CD4-positive, alpha-beta T cell treated with Interleukin-1 beta for 1 hour (primary cell): ENCODE measurements at regions not wholly inside any gene's neighbourhood (a gene's known extent, or its start where the extent isn't known, plus 50 kb on each side); places are given as distances from the start of the nearest gene placed in this dataset.
"Not testable (repeated sequence)": the region's sequence is repeated elsewhere in the genome, so short reads cannot be mapped to it uniquely, and the experiment has no call there.

ENCODE experiments used
- DNase-seq, 2 donors: peaks; one replicate each; pipeline ENCODE4 v3.0.0-alpha.2; 2020 to 2022

DNA sequence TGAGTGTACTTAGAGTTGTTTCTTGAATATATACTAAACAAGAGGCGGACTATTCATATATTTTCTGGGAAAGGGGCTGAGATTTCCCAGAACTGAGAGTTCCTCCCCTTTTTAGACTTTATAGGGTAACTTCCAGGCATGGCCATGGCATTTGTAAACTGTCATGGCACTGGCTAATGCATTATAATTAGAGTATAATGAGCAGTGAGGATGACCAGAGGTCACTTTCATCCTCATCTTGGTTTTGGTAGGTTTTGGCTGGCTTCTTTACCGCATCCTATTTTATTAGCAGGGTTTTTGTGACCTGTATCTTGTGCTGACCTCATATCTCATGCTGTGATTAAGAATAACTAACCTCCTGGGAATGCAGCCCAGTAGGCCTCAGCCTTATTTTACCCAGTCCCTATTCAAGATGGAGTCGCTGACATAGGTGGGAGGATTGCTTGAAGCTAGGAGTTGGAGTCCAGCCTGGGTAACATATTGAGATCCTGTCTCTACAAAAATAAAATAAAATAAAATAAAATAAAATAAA lies 91.4 kb downstream of the MOBP start:
- no peak for DNase-seq

DNA sequence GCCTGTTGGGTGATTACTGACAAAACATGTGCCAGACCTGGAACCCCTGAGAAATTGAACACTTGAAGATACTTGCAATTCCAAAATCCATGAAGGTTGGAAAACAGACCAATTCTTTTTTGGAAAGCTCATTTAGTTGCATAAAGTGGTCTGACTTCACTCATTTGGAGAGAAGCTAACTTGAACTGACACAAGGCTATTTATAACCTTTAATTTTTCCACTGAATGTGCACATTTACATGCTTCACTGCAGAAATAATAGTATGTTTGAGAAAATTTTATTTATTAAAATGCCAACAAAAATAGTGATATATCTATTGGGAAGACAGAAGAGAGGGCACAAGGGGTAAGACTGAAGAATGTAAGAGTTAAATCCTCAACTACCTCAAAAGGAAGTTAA lies 92.1 kb downstream of the MOBP start:
- no peak for DNase-seq

DNA sequence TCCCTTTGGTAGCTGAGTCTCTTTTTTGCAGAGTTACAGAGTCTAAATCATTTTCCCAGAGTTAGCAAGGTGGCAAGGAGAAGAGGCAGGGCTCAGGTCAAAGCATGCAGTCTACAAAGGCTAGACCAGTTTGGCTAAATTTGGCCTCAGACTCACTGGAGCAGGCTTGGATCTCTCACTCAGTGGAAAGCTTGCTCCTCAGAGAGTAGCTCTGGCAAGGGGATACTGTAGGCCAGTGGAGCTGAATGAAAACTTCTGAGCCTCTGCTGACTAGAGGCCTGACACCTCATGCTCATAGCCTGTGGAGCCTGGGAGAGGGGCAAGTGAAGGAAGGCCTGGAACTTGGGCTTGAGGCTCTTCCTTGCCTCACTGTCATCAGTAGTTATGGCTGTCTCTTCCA lies 101.0 kb downstream of the MOBP start:
- DNase-seq = no peak

DNA sequence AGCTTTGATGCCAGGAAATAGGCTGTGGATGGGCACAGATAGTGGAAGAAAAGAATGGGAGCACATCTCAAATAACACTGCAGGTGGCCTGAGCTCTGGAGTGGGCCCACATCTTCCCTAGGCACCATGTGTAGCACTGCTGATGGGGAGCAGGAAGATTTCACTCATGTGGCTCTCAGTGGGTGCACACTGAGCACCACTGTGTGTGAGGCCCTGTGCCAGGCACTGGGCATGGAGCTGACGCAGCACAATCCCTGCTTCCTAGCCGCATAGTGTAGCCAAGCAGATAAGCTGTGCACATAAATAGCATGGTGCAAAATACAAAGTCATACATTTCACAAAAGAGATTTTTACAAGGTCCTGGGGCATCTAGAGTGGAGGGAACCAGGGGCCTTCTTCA lies 101.6 kb downstream of the MOBP start:
- no peak for DNase-seq

DNA sequence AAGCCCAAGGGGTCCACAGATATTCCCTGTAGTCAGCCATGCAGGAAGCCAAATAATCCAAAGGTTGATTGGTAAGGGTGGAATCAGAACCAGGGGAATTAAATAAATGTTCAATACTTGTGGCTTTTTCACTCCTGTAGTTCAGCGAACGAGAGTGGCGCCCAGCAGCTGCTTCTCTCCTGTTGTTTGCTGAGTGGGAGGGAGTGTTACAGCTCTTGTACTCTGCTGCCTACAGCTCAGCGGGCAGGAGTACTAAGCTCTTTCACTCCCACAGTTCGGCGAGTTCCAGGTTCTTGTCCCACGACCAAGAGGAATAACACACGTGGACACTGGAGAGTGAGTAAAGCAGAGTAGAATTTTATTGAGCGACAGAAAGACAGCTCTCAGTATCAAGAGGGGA lies 105.9 kb downstream of the MOBP start:
- no peak for DNase-seq

DNA sequence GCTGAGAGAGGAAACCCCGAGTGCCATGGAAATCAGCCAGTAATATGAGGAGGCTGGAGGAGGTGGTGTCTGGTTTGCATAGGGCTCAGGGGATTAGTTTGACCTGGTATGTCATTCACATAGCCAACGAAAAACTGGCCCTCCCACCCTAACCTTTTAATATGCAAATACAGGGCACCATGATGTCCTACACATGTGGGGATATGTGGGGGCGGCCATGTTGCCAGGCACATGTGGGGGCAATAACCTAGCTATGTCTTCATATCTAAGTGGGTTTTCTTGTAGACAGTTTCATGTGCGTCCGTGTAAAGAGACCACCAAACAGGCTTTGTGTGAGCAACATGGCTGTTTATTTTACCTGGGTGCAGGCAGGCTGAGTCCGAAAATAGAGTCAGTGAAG lies 110.1 kb downstream of the MOBP start:
- DNase-seq = no peak

DNA sequence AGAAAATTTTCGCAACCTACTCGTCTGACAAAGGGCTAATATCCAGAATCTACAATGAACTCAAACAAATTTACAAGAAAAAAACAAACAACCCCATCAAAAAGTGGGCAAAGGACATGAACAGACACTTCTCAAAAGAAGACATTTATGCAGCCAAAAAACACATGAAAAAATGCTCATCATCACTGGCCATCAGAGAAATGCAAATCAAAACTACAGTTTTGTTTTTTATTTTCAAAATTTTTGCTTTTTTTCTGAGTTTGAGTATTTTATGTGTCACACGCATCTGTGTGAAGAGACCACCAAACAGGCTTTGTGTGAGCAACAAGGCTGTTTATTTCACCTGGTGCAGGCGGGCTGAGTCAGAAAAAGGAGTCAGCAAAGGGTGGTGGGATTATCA lies 118.7 kb downstream of the MOBP start:
- DNase-seq = not testable (repeated sequence)

DNA sequence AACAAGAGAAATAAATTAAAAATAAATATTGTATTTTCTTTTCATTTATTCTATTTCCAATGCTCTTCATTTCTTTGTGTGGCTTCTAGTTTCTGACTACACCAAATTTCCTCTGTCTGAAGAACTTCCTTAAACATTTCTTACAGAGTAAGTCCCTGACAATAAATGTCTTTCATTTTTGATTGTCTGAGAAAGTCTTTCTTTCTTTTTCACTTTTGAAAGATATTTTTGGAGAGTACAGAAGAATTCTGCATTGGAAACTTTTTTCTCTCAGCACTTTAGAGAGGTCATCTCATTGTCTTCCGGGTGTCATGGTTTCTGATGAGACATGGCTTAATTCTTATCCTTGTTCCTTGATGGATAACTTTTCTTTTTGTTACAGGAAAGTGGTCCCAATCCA lies 119.6 kb downstream of the MOBP start:
- no peak for DNase-seq

DNA sequence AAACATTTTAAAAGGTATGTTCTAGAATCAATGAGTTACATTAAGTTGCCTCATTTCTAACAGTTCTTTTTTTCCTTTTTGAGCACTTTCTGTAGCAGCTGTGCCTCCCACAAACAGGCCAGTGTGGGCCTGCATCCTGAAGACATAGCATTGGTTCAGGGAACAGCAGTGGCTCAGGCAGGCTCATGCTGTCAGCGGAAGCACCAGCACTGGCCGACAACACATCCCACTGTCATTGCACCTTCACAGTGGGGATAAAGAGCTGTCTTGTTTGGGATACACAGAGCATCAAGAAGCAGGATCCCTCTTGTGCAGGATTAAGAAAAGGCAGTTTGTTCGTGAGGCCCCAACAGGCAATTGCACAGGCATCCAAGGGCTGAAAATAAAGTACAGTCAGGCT lies 123.3 kb downstream of the MOBP start:
- DNase-seq = no peak

DNA sequence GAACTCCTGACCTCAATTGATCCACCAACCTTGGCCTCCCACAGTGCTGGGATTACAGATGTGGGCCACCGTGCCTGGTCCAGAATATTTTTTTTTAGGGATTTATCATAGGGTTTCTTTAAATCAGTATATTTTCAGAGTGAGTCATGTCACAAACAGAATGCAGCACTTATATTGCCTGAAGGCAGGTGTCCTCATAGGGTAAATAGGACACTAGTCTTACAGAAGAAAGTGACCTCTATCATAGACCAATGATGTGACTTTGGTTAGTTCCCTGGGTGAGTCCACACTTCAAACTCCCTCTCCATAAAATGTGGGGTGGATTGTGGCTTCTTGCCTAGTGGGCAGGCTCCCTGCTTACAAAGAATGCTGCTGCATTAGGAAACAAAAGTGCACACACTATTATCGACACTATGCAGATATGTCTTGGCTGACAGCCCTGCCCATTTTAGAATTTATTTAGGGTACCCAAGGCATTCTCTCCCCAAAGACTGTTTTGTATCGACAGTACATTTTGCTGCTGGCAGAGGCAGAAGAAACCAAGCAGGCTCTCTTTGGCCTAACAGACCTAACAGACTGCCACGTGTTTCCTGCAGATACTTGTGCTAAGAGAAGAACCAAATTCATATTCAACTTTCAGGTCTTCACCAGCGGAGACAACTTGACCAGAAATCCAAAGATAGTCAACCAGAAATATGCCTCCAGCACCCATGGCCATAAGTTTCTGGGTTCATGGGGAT lies 125.0 kb downstream of the MOBP start:
- no peak for DNase-seq

DNA sequence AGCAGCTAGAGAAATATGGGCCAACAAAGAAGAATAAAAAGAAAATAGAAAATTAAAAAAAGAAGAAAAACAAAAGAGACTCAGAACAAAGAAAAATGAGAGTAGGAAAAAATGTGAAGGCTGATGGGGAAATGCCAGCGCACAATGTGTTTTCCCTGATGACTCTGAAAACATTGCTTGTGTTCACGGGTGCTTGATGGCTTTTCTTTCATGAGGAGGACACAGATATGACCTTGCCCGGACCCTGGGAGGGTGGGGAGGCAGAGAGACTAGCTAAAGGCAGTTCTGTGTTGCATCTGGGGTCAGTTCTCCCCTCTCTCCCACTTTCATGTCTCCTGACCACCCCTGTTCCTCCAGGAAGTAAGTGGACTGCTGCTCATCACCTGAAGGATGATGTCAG lies 125.9 kb downstream of the MOBP start:
- DNase-seq = no peak

DNA sequence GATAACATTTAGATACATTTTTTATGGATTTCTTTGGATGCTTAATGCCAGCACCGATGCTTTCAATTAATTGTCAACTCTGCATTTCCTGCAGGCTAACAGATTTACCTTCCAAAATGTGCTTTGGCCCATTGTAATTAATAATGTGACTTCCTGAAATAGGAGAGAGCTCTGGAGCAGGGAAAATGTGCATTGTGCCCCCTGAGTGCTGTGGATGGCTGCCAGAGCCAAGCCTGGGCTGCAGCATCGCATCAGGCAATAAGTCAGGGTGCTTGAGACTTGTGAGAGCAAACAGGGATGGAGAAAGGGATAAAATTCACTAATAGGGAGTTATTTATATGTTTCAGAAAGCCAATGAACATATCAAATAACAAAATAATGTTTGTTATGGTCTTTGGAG lies 133.8 kb downstream of the MOBP start:
- no peak for DNase-seq

DNA sequence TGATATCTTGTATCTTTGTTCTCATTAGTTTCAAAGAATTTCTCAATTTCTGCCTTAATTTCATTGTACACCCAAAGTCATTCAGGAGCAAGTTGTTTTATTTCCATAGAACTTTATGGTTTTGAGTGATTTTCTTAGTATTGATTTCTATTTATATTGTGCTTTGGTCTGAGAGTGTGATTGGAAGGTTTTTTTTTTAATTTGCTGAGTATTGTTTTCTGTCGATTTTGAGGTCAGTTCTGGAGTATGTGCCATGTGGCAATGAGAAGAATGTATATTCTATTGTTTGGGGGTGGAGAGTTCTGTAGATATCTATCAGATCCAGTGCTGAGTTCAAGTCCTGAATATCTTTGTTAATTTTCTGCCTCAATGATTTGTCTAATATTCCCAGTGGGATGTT lies 138.4 kb downstream of the MOBP start:
- DNase-seq = no peak

DNA sequence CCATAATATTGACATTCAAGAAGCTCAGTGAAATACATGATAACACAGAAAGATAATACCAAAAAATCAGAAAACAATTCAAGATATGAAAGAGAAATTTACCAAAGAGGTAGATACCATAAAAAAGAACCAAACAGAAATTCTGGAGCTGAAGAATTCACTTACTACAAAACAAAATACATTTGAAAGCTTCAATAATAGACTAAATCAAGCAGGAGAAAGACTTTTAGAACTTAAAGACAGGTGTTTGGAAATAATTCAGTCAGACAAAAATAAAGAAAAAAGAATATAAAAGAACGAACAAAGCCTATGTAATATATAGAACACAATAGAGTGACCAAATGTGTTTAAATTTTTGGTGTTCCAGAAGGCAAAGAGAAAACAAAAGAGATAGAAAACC lies 158.7 kb downstream of the MOBP start:
- DNase-seq = no peak

DNA sequence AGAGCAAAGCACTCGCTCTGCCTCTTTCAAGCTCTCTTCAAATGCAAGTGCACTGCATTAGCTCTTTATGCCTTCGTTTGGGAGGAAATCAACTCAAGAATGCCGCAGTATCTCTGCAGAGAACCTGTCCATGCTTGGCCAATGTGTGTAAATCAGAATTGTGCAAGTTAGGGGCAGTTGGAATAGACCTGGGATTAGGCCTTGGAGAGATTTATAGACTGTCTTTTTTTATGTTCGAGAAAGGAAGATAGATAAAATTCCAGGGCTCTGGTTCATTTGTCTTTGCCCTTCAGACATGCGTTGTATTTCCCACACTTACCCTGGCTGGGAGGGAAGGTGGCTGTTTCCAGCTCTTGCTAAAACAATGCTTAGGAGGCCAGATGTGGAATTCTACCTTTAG lies 163.7 kb downstream of the MOBP start:
- no peak for DNase-seq

DNA sequence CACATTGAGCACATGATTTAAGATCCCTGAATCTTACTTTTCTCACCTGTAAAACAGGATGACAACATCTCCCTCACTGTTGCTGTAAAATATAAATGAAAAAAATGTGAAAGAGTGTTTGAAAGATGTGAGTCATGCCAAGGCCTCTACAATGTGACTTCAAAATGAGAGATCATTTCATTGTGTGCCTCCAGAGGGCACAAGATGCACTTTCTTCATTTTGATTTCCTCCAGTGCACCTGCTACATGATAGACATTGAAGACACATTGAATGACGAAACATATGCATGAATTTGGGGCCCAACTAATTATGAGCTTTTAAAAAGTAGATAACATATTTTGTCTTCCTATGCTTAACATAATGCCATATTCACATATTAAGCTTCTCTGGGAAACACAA lies 170.3 kb downstream of the MOBP start:
- no peak for DNase-seq

DNA sequence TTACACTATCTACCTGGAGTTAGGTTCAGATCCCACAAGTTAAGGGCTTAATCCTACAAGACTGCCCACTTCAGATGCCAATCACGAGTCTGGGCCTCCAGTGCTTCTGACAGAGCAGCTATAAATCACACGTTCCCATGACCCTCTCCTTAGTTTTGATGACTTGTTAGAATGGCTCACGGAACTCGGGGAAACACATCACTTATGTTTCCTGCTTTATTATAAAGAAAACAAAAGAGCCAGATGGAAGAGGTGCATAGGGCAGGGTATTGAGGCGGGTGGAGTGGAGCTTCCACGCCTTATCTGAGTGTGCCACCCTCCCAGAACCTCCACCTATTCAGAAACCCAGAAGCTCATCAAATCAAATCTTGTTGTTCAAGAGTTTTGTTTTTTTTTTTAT lies 170.8 kb downstream of the MOBP start:
- DNase-seq = no peak

DNA sequence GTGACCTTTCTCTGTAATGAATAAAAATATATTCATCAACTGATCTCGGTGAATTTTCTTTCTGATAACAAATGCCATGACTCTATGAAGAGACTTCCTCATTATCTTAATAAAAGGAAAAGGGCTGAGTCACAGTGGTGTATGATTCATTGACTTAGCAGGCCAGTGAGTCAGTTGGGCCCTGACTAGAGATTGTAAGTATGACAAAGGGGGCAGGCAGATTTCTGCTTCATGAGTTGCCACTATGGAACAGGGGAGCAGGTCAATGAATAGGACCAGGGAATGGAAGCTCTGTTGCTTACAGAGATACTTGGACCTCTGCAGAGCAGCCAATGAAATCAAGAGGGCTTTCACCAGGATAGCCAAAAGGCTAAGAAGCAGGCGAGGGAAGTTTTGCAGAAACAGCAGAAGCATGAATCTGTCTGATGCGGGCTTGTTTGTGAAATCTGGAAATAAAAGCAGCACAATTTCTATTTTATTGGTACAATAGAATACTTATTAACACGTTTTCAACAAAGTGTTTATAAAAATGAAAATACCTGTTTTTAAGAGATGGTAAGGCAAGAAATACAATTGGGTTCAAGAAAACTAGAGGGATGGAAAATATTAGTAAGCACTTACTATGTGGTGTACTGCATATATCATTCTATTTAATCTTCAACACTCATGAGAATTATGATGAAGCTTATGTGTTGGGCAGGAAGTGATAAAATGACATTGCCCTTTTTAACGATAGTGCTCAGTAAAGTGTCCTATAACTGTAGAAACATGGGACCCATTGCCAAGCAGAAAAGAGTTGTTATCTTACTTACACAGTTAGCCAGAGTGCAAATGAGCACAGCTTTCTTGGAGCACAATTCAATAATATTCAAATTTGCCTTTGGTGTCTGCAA lies 169.8 kb upstream of the MYRIP start:
- DNase-seq = peak in 1 of 2 donors; percentile 44

DNA sequence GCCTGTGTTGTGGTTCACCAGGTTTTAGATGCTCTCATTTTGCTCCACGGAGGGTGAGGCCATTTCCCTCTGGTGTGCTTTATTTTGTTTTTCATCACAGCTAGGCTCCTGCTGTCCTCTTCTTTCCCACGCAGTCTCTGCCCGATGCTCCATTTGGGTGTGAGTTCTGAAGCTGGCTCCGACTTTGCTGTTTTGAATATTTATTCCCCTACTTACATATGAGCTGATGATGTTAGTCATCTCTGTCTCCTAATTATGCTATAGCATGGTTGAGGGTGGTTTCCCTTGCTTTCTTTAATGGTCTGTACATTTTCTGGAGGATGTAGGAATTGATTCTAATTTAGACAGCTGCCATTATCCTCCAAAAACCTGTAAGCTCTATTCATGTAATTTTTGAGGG lies 168.1 kb upstream of the MYRIP start:
- DNase-seq = no peak

DNA sequence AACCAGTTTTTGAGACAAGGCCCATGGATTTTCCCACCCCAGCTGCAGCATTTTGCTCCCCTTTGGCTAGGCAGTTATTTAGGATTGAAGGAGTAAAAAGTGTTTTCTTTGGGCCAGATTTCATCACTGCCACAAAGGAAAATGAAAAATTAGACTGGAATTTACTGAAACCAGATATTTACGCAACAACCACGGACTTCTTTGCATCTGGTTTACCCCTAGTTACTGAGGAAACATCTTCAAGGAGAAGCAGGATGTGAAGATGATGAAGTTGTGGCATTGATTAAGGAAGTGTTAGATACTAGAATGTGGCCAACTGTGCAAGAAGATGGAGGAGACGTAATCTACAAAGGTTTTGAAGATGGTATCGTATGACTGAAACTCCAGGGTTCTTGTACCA lies 165.2 kb upstream of the MYRIP start:
- DNase-seq = no peak

DNA sequence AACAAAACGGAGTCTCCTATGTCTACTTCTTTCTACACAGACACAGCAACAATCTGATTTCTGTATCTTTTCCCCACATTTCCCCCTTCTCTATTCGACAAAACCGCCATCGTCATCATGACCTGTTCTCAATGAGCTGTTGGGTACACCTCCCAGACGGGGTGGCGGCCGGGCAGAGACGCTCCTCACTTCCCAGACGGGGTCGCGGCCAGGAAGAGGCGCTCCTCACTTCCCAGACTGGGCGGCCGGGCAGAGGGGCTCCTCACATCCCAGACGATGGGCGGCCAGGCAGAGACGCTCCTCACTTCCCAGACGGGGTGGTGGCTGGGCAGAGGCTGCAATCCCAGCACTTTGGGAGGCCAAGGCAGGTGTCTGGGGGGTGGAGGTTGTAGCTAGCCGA lies 158.2 kb upstream of the MYRIP start:
- not testable (repeated sequence) for DNase-seq

DNA sequence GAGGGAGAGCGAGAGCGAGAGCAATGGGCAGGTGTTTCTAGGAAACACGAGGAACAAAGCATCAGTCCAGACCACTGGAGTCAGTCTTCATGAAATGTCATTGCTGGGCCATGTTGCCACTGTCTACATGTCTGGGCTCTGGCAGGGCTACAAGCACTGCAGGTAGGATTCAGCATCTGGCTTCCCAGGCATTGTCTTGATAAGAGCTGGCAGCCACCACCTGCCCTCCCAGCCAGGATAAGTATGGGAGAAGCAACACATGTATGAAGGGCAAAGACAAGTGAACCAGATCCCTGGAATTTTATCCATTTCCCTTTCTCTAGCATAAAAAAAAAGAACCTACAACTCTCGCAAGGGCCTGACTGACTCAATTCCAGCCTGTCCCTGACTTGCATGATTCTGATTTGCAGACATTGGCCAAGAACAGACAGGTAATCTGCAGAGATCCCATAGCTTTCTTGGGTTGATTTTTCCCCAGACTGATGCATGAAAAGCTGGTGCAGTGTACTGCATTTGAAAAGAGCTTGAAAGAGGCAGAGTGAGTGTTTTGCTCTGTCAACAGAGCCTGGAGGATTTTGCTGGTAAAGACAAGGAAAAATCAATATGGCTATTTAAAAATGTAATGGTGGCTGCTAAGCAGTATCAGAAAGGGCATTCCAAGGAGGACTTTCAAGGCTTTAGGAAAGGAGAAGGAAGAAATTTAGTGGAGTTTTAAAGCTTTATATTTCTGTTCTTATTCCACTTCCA lies 157.2 kb upstream of the MYRIP start:
- no peak for DNase-seq

DNA sequence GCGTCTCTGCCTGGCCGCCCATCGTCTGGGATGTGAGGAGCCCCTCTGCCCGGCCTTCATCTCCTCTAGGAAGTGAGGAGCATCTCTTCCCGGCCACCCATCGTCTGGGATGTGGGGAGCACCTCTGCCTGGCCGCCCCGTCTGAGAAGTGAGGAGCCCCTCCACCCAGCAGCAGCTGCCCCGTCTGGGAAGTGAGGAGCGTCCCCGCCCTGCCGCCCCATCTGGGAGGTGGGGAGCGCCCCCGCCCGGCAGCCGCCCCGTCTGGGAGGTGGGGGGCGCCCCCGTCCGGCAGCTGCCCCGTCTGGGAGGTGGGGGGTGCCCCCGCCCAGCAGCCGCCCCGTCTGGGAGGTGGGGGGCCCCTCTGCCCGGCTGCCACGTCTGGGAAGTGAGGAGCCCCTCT lies 153.7 kb upstream of the MYRIP start:
- DNase-seq = not testable (repeated sequence)

DNA sequence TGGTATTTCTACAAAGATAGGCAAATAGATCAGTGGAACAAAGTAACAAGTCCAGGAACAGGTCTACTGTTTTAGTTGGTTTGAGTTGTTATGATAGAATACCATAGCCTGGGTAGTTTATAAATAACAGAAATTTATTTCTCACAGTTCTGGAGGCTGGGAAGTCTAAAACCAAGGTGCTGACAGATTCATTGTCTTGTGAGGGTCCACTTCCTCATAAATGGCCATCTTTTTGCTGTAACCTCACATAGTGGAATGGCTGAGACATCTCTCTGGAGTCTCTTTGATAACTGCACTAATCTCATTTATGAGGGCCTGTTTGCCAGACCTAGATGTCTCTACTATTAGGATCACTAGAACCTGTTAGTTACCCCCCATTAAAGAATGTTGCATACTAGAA lies 152.3 kb upstream of the MYRIP start:
- no peak for DNase-seq
